NCI-H526 (cell line): ENCODE measurements at regions not wholly inside any gene's neighbourhood (a gene's known extent, or its start where the extent isn't known, plus 50 kb on each side); places are given as distances from the start of the nearest gene placed in this dataset.

ENCODE experiments used
- DNase-seq, 2 experiments: peaks; one replicate each; lab custom pipeline; 2025; lab: John Stamatoyannopoulos, UW

GRCh38 chr6:170160628-170161611, 130.0 kb downstream of the DLL1 start:
- peak in 1 of 2 experiments; percentile 33 for DNase-seq

- DNase-seq, result peak in 1 of 2 experiments; percentile 33
Measured at GRCh38 chr6:170160031-170160627, 130.7 kb downstream of the DLL1 start.

- peak in 1 of 2 experiments; percentile 26 for DNase-seq
Measured at GRCh38 chr6:170159022-170159965, 131.6 kb downstream of the DLL1 start.

GRCh38 chr6:170158296-170159021, 132.4 kb downstream of the DLL1 start:
- no peak for DNase-seq

- no peak for DNase-seq
Measured at GRCh38 chr6:170157567-170158218, 133.2 kb downstream of the DLL1 start.

- DNase-seq, result no peak
Measured at GRCh38 chr6:170156448-170157375, 134.2 kb downstream of the DLL1 start.

GRCh38 chr6:170155464-170156196, 135.2 kb downstream of the DLL1 start:
- no peak for DNase-seq

GRCh38 chr6:170153436-170154319, 137.2 kb downstream of the DLL1 start:
- no peak for DNase-seq

GRCh38 chr6:170152989-170153388, 137.9 kb downstream of the DLL1 start:
- peak in 1 of 2 experiments; percentile 10 for DNase-seq

GRCh38 chr6:170152124-170152926, 138.6 kb downstream of the DLL1 start:
- DNase-seq, result no peak

- DNase-seq, result no peak
Measured at GRCh38 chr6:170151804-170152123, 139.1 kb downstream of the DLL1 start.

- DNase-seq, result no peak
Measured at GRCh38 chr6:170151321-170151771, 139.5 kb downstream of the DLL1 start.

- DNase-seq, result no peak
Measured at GRCh38 chr6:170150590-170150945, 140.3 kb downstream of the DLL1 start.

- no peak for DNase-seq
Measured at GRCh38 chr6:170149681-170150589, 140.9 kb downstream of the DLL1 start.

- DNase-seq, result no peak
Measured at GRCh38 chr6:170148709-170149470, 142.0 kb downstream of the DLL1 start.
